IPS-18a (cell line): ENCODE measurements at regions not wholly inside any gene's neighbourhood (a gene's known extent, or its start where the extent isn't known, plus 50 kb on each side); places are given as distances from the start of the nearest gene placed in this dataset.

Experiments
- H3K27ac ChIP-seq: one replicate; pipeline ENCODE4 v1.5.1; 2013; ENCODE audit warnings: low read length
- H3K27me3 ChIP-seq: one replicate; pipeline ENCODE4 v1.6.1; 2013; ENCODE audit warnings: mild to moderate bottlenecking, low read length; ENCODE audit not compliant: control insufficient read depth, insufficient read depth
- H3K36me3 ChIP-seq: one replicate; pipeline ENCODE4 v1.6.1; 2013; ENCODE audit warnings: low read depth, low read length; ENCODE audit not compliant: control insufficient read depth
- H3K4me1 ChIP-seq: one replicate; pipeline ENCODE4 v1.6.1; 2013; ENCODE audit warnings: low read depth, low read length; ENCODE audit not compliant: control insufficient read depth
- H3K4me3 ChIP-seq: one replicate; pipeline ENCODE4 v1.5.1; 2013; ENCODE audit warnings: low read length
- H3K9ac ChIP-seq: one replicate; pipeline ENCODE4 v1.6.1; 2013; ENCODE audit warnings: mild to moderate bottlenecking, low read length, moderate library complexity
- H3K9me3 ChIP-seq: one replicate; pipeline ENCODE4 v1.6.1; 2013; ENCODE audit warnings: low read depth, low read length; ENCODE audit not compliant: control insufficient read depth

DNA sequence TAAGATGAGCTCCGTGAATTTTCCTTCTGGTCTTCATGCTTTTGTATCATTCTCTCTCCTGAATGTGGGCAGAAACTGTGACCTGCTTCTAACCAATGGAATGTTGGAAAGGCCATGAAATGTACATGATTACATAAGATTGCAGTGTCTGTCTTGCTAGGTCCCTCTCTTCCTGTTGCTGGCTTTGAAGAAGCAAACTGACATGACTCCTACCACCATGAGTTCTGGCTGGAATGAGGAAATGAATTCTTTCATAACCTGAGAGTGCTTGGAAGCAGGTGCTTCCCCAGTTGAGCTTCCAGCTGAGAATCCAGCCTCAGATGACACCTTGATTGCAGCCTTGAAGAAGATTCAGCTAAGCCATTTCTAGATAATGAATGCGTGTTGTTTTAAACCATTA, 275.0 kb upstream of the MIR17HG start:
- no peaks in the 10 kb centered on the region for H3K9me3 ChIP-seq
- H3K4me3 ChIP-seq, result no peak overlapping the region
- H3K27me3 ChIP-seq, result no peaks in the 10 kb centered on the region
- H3K9ac ChIP-seq, result no peak overlapping the region
- no peaks in the 10 kb centered on the region for H3K36me3 ChIP-seq
- no peak overlapping the region for H3K27ac ChIP-seq
- H3K4me1 ChIP-seq, result no peaks in the 10 kb centered on the region

GRCh38 chr13:91074091-91074490, 273.4 kb upstream of the MIR17HG start:
- H3K9ac ChIP-seq, result no peak overlapping the region
- no peaks in the 10 kb centered on the region for H3K27me3 ChIP-seq
- no peaks in the 10 kb centered on the region for H3K9me3 ChIP-seq
- no peak overlapping the region for H3K27ac ChIP-seq
- no peaks in the 10 kb centered on the region for H3K4me1 ChIP-seq
- H3K36me3 ChIP-seq, result no peaks in the 10 kb centered on the region
- H3K4me3 ChIP-seq, result no peak overlapping the region

GRCh38 chr13:91076830-91077229, 270.7 kb upstream of the MIR17HG start:
- H3K27ac ChIP-seq, result no peak overlapping the region

DNA sequence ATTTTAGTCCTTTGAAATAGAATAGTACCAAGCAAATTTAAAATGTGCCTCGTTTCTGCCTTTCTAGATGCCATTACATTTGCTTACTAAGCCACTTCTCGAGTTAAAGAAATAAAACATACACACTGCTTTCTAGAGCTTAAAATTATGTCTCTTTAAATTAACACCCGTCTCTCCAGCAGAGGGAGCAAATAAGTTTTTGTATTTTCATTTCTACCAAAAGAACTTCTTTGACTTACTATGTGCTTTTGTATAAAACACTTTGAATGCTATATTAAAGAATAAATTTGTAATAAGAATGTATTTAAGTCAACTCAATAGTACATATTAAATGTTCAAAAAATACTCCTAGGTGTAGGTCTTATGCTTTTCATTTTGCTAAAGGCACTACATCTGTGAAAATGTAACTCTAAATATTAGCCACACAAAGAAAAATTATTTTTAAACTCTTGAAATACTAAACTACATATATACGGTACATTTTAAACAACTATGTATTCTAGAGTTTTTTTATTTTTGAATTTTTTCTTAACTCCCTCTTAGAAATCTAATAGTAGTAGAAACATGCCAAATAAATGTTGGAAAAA, 269.3 kb upstream of the MIR17HG start:
- Histone ChIP-seq H3K9me3 (no peaks in the 10 kb centered on the region), H3K9ac (no peak overlapping the region), H3K4me3 (no peak overlapping the region), H3K4me1 (no peaks in the 10 kb centered on the region), H3K27ac (no peak overlapping the region), H3K36me3 (no peaks in the 10 kb centered on the region), H3K27me3 (no peaks in the 10 kb centered on the region)

More at GRCh38 chr13:91076830-91077229, 270.7 kb upstream of the MIR17HG start:
- Histone ChIP-seq H3K9me3 (no peaks in the 10 kb centered on the region), H3K9ac (no peak overlapping the region), H3K4me3 (no peak overlapping the region), H3K4me1 (no peaks in the 10 kb centered on the region), H3K36me3 (no peaks in the 10 kb centered on the region), H3K27me3 (no peaks in the 10 kb centered on the region)

GRCh38 chr13:91079176-91079575, 268.3 kb upstream of the MIR17HG start:
- no peak overlapping the region for H3K9ac ChIP-seq
- H3K36me3 ChIP-seq, result no peaks in the 10 kb centered on the region
- no peaks in the 10 kb centered on the region for H3K9me3 ChIP-seq
- no peaks in the 10 kb centered on the region for H3K27me3 ChIP-seq
- no peak overlapping the region for H3K27ac ChIP-seq
- H3K4me1 ChIP-seq, result peaks cover 6% of the 10 kb centered on the region
- no peak overlapping the region for H3K4me3 ChIP-seq

- Histone ChIP-seq H3K9me3 (no peaks in the 10 kb centered on the region), H3K4me1 (peaks cover 6% of the 10 kb centered on the region)
Measured at GRCh38 chr13:91085127-91085526, 262.4 kb upstream of the MIR17HG start.

DNA sequence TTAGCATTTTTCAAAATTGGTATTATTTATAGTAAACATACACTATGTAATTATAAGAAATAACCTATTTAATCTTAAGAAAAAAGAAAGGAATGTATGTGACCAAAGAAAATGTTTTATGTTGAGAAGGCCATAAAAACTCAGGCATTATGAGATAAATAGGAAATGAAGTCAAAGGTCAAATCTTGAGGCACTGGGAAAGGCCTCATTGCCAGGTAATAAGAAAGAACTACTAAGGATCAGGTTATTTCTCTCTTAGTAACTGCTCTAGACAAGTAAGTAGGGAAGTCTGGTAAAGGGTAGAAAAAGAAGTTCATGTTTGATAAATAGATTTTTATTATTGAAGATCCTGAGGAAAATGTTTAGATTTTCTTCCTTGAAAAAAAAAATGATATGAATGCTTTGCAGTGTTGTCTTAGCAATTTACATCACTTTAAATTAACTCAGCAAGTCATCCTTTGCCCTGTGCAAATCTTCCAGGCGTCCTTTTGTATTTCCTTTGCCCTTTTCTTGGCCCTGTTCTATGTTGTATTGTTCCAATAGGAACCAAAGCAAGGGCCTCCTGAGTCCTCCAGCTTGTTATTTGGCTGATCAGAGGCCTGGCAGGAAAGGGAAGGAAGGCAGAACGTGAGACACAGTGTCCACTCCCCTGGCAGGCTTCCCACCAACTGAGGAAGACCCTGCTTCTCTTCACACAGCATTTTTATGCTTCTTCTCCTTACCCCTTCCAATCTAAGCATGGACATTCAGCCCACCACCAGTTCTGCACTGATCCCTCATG, 260.4 kb upstream of the MIR17HG start:
- H3K27me3 ChIP-seq, result no peaks in the 10 kb centered on the region
- no peaks in the 10 kb centered on the region for H3K9me3 ChIP-seq
- H3K27ac ChIP-seq, result no peak overlapping the region
- H3K36me3 ChIP-seq, result no peaks in the 10 kb centered on the region
- no peak overlapping the region for H3K4me3 ChIP-seq
- H3K4me1 ChIP-seq, result peaks cover 6% of the 10 kb centered on the region
- no peak overlapping the region for H3K9ac ChIP-seq

More at GRCh38 chr13:91085127-91085526, 262.4 kb upstream of the MIR17HG start:
- no peaks in the 10 kb centered on the region for H3K36me3 ChIP-seq
- H3K4me3 ChIP-seq, result no peak overlapping the region
- H3K27me3 ChIP-seq, result no peaks in the 10 kb centered on the region
- H3K9ac ChIP-seq, result no peak overlapping the region
- H3K27ac ChIP-seq, result no peak overlapping the region

- peaks cover 4% of the 10 kb centered on the region for H3K4me1 ChIP-seq
- H3K27me3 ChIP-seq, result no peaks in the 10 kb centered on the region
- H3K27ac ChIP-seq, result no peak overlapping the region
- no peaks in the 10 kb centered on the region for H3K9me3 ChIP-seq
- H3K4me3 ChIP-seq, result no peak overlapping the region
- no peaks in the 10 kb centered on the region for H3K36me3 ChIP-seq
- no peak overlapping the region for H3K9ac ChIP-seq
Measured at GRCh38 chr13:91097269-91097668, 250.2 kb upstream of the MIR17HG start.

DNA sequence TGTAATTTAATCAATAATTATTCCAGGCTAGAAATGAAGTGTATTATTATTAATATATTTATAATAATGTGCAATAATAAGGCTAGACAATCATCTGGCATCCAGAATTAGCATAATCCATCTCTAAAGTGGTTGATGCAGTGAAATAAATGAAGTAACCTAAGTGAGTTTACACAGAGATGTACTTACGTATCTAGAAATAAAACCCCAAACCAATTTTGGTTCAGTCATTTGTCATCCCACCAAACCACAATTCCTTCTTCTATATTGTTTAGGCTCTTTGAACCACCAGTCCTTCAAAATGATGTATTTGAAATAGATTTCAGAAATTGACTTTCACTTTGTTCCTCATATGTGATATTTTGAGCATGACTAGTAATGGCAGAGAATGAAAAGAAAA, 247.6 kb upstream of the MIR17HG start:
- H3K36me3 ChIP-seq, result no peaks in the 10 kb centered on the region
- H3K27me3 ChIP-seq, result no peaks in the 10 kb centered on the region
- no peaks in the 10 kb centered on the region for H3K9me3 ChIP-seq
- H3K4me1 ChIP-seq, result peaks cover 4% of the 10 kb centered on the region
- no peak overlapping the region for H3K27ac ChIP-seq
- no peak overlapping the region for H3K9ac ChIP-seq
- no peak overlapping the region for H3K4me3 ChIP-seq

DNA sequence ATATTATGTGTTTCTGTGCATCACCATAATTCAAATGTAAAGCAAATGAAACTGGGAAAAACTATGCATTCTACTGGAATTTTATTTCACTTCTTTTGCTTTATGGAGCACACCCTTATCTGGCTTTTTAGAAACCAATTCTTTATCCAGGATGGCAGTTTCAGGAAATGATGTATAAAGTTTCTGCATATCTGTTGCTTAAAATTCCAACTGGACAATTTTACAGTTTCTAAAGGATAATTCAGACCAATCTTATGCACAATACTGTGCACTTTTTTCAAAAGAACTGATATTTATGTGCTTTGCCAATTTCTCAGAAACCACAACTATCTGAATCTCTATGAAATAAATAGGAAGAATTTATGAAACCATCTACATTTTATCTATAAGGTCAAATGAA, 246.5 kb upstream of the MIR17HG start:
- Histone ChIP-seq H3K27me3 (no peaks in the 10 kb centered on the region), H3K4me1 (peaks cover 4% of the 10 kb centered on the region), H3K27ac (no peak overlapping the region), H3K9ac (no peak overlapping the region), H3K36me3 (no peaks in the 10 kb centered on the region), H3K4me3 (no peak overlapping the region), H3K9me3 (no peaks in the 10 kb centered on the region)

DNA sequence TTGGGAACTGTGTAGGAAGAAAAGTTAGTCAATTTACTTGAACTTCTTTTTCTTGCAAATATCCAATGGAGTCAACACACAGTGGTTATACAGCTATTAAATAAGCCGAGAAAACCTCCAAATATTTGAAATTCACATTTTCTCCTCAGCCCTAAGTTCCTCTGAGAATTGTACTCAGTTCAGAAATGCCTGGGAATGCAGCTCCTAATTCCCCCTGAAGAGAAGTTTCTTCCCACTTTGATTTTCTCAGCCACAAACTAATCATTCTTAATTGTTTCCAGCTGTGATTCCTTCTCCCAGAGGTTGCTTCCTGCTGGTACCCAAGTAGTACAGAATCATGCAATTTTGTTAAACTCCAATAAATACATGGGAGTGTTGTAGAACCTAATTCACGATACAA, 246.1 kb upstream of the MIR17HG start:
- Histone ChIP-seq H3K36me3 (no peaks in the 10 kb centered on the region), H3K27ac (no peak overlapping the region), H3K9ac (no peak overlapping the region), H3K4me1 (peaks cover 4% of the 10 kb centered on the region), H3K4me3 (no peak overlapping the region), H3K27me3 (no peaks in the 10 kb centered on the region), H3K9me3 (no peaks in the 10 kb centered on the region)

DNA sequence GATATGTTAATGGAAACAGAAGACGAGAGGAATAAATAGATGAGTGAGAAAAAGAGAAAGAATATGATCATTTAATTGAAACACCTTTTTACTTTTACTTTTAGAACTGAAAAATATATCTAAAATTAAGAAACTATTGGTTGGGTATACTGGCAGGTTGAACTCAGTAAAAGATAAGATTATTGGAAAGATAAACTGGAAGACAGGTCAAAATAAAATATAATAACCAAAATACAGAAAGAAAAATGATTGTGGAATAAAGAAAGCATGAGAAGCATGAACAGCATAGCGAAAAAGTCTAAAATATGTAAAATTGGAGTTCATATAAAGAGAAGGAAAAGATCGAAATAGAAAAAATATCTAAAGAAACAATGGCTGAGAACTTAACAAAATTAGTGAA, 242.2 kb upstream of the MIR17HG start:
- H3K4me1 ChIP-seq, result peaks cover 4% of the 10 kb centered on the region
- no peak overlapping the region for H3K9ac ChIP-seq
- H3K27ac ChIP-seq, result no peak overlapping the region
- H3K9me3 ChIP-seq, result no peaks in the 10 kb centered on the region
- H3K36me3 ChIP-seq, result no peaks in the 10 kb centered on the region
- H3K4me3 ChIP-seq, result no peak overlapping the region
- H3K27me3 ChIP-seq, result no peaks in the 10 kb centered on the region
